HG02763 (cell line): ENCODE measurements at regions not wholly inside any gene's neighbourhood (a gene's known extent, or its start where the extent isn't known, plus 50 kb on each side); places are given as distances from the start of the nearest gene placed in this dataset.

Experiments used
- ATAC-seq: cut with Tn5 transposase; IDR thresholded peaks from one replicate; pipeline ENCODE4 v1.9.1; 2021; ENCODE audit warnings: mild to moderate bottlenecking, moderate library complexity; ENCODE audit not compliant: unreplicated experiment

DNA sequence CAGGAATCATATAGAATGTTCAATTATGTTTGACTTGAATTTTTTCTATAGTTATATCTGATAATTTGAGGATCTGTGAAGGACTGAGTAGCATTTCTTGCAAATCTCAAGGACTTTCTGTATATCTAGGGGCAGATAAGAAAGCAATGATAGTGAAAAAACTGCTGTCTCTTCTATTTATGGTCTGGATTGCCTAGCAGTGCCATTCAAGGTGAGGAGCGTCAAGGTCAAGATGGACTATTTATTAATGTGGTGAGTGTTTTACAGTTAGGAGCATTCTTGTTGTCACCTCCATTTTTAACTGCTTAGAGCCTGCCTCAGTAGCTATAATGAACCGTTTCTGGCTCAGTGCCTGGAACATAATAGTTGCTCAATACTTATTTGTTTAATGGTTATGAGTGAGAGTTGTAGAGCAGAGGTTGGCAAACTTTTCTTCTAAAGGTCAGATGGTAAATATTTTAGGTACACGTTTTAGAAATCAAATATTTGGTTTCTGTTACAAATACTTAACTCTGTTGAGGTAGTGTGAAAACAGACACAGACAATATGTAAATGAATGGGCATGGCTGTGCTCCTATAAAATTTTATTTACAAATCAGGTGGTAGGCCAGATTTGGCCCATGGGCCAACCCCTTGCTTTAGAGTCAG is 523.2 kb upstream of the IGFBP7 start:
- no peak for ATAC-seq

DNA sequence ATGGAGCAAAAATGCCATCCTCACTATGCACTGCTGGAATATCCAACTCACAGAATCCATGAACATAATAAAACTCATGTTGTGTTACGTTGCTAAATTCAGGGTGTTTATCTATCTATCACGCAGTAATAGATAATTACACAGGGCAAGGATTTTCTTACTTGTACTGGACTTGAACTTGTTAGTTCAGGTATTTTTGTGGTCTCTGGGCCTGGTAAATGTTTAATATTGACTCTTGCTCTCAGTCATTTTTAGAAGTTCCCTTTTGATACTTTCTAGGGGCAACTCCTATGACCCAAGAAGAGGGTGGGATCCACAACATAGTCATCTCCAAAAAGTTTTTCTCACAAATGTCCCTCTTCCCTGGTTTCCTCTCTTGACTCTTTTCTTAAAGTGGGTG is 522.4 kb upstream of the IGFBP7 start:
- no peak for ATAC-seq

DNA sequence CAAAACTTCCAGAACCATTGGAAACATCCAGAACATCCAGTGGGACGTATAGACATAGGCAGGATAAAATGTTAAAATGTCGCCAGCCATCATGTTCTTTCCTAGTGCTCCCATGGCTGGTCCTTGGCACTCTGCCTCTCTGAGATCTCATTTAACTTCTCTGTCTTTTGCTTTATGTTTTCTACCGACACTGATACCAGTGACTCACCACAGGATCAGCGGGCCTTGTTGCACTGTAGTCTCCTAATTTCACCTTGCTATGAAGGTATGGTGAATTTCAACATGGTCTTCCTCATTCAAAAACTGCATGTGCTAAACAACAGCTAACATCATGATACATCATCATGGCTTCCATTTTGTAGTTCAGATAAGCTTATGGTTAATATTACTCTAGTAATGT is 521.0 kb upstream of the IGFBP7 start:
- ATAC-seq, result no peak

DNA sequence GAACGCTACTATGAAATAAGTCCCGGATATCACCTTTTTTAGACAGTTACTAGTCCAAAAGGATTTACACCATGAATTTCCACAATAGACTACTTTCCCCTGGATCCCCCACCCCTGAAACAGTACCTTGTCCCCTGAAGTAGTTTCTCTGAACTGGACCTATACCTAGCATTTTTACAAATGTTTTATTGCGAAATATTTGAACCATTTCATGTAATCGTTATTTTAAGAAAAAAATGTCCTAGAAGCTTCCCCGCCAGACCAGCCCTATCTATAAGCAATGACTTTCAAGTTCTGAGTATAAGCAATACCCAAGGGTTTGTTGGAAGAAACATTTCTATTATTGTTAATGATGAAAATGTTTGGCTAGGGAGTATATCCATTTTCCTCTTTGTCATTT is 517.8 kb upstream of the IGFBP7 start:
- ATAC-seq, result no peak

DNA sequence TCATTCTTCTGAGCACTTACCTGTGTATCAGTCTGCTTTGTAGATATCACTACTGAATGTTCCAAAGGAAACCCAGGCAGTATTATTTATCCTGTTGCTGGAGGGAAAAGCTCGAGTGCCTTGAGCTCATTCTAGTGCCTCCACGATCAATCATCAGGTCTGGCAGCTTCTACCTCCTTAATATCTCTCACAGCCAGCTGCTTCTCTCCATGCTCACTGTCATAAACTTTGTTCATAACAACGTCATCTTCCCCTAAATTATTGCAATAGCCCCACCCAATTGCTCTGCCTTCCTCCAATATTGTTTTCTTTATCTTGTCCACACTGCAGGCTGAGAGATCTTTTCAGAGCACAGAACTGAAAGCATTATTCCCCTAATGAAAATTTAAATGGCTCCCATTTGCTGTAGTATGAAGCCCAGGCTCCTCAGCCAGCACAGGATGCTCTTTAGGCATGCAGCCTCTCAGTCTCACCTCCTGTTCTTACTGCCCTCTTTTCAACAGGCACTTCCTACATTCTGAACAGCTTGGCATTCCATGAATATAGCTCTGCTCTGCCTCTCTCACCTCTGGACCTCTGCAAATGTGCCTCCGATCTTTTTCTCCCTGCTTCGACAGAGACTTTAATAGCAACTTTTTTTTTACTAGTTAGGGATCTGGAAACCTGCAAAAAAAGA is 504.2 kb upstream of the IGFBP7 start:
- ATAC-seq, result no peak

DNA sequence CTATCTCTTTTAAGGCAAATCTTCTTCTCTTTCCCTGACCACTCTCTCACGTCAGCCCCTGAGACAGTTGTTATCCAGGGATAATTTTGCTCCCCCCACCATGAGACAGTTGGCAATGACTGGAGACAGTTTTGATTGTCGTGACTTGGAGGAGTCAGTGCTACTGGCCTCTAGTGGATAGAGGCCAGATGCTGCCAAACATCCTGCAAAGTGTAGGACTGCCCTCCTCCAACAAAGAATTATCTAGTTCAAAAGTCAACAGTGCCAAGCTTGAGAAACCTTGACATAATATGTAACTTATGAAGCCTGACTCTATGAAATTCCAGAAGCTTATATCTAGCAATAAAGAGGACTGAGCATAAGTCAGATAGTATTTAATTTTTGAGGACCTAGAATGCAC is 502.1 kb upstream of the IGFBP7 start:
- ATAC-seq, result no peak

DNA sequence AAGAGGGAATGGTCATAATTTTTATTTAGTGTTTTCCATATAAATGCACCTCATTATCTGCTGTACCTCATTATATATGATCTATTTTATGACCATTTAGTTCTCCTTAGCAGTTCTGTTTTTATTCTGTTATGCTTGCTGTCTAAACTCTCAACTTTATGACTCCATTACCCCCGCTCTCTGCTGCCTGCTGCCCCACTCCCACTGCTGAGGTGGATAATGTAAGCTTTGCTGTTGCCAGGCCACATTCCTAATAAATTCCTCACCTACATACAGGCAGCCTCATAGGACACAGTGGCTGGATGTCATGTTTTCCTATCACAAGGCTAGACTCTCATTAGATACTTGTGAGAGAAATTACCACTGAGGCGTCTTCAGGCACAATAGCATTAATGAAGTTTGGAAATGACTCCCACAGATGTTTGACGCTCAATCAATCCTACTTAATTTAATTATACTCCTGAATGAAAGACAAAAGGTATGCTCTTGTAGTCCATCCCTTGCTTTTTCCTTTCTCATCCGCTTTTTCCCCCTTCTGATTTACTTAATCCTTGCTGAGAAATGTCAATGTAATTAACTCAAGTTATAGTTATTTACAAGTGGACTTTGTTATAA is 497.5 kb upstream of the IGFBP7 start:
- ATAC-seq, result no peak

DNA sequence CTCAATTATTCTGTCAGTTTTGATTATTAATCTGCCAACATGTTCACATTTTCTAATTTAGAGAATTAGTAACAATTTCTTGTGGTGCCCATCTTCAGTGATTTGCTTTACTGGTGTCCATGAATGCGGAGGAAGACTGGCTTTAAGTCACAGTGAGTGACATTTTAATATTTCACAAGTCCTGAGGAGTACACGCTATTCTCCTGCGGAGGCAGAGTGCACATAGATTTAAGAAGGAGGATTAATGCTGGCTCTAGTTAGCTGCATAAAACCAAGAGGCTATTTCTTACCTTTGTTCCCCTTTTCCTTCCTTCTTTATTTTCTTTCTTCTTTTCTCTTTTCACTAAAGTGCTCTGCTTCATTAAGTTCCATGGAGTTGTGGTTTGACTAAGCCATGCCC is 495.2 kb upstream of the IGFBP7 start:
- ATAC-seq, result no peak

DNA sequence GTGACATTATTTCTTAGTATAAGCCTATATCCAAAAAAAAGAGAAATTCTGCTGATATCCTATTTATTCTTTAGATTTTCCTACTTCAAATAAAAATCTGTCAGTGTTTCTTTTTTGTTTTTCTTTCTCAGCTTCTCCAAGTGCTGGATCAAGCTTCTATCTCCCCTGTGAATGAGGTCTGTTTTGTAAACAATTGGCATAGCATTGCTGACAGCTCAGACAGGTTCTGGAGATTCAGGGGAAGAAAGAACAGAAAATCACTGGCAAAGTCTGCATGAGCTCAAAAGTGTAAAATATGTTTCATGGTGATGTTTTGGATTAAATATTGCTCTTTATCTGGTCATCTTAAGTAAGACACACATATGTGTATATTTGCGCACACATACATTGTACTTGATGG is 492.0 kb upstream of the IGFBP7 start:
- no peak for ATAC-seq

DNA sequence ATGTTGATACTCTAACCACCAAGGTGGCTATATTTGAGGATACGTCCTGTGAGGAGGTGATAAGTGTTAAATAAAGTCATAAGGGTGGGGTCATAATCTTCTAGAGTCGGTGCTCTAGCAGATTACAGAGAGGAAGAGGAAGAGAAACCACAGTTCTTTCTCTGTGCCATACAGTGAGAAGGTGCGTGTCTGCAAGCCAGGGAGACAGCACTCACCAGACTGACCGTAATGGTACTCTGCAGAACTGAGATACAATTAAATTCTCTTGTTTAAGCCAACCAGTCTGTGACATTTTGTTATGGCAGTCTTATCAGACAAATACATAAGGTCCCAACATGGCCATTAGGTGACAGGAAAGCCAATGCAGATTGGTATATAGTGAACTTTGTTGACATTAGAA is 480.9 kb upstream of the IGFBP7 start:
- no peak for ATAC-seq

DNA sequence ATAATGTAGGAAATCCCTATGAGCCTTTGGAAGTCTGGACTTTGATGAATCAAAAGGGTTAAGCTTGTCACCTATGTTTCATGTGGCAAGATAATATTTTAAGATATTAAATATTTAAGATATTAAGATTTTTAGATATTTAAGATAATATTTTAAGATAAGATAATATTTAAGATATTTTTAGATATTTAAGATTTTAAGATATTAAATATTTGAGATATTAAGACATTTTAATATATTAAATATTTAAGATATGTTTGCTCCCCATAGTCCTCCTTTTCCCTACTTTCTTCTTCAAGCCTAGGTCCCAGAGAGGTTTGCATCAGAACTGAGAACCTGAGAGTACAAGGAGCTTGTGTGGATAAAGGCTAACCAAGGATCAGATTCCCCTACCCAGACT is 478.4 kb upstream of the IGFBP7 start:
- no peak for ATAC-seq

DNA sequence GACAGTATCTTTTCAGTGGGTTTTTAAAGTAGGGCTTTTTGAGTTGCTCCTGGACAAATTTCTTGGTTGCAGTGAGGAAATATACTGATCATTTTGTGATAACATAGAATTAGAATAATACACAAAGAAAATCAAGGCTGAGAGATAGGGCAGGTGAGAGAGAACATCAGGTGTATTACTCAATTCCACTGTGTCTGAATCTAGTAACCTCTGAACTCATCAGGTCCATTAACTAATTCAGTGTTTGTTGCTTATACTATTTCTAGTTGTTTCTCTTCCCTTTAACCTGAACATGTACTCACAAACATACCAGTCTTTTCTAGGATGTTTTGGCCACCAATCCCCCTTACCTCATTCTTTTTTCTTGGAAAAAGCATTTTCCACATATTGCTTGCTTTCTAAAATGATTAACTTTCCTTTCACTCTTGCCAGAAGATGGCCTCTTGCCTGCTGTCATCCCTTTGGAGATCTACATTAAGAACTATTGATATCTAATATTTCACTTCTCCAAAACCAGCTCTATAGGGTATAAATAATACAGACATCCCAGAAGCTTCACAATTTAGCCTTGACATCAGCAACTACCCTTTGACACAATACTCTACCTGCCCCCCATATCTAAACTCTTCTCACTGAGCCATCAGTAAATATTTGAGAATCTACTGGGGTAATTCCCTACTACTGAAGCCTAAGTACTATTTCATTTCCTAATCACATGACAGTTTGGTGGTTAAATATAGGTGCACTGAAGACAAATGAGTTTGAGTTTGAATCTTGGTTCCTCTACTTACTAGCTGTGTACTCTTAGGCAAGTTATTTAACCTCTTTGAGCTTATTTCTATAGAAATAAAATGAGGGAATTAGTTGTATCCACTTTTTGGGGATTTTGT is 470.8 kb upstream of the IGFBP7 start:
- no peak for ATAC-seq

DNA sequence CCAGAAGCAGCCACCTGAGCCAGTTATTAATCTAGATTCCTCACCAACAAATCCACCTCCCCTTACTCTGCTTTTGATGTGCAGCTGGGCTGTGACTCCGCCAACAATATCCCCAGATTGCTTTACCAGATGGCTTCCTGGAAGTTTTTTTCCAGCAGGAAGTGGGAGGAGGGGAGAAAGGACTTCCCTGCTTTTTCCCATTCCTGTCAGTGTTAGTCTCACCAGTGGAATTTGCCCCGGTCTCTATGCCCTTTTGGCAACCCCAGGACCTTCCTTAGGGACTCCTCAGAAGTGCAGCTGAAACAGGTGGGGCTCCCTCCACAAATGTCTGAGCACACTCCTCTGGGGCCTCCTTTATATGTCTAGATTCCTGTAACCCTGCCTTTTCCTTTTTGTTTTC is 465.2 kb upstream of the IGFBP7 start:
- no peak for ATAC-seq

DNA sequence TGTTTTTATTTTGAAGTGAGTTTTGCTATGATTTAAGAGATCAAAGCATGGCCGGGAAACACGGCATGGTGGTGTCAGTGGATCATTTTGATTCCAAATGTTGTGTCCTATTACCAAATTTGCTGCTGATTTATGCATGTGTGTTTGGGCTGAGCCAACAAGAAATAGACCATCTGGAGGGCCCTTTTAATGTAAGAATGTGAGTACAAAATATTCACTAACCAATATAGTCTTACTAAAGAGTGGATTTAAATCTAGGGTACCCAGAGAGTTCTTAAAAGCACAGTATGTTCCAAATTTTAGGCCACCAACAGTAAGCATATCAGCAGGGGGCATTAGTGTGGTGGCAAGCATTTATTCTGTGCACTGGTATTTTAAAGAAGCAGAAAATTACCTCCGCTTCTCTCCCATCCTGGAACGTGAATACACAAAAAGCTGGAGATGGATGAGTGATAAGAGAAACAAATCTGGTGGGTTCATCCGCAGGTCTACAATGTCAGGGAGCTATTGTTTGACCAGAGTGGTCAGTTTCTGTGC is 444.4 kb upstream of the IGFBP7 start:
- ATAC-seq, result no peak

DNA sequence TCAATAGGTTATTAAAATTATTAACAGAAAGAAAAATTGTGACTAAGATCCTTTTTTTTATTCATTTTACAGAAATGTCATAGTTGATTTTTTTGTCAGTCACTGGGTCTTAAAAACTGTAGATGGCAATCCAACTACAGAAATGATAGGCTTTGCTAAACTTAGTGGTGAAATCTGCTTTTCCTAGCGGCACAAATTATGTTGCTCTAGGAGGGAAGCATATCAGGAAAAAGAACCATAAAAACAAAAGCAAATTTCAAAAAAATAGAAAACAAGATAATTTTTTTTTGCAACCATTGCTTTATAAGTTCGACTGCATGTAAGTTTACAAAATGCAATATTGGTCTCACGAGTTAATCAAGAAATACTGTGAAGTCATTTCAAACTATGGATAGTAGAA is 443.5 kb upstream of the IGFBP7 start:
- no peak for ATAC-seq

DNA sequence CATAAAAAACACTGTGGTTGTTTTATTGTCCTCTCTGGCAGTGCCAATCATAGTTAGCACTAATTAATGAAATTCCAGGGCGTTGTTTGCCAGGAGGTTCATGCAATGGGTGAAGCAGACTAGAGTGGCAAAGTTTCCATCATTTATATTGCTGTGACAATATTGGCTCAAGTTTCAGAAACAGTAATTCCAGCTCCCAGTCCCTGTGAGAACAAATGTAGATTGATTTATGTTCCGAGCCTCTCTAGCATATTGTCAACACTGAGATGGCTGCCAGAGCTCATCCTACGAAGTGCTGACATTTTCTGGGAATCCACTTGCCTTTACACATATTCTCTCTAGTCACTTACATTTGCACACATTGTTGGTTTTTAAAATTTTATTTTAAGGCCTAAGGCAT is 440.0 kb upstream of the IGFBP7 start:
- no peak for ATAC-seq

DNA sequence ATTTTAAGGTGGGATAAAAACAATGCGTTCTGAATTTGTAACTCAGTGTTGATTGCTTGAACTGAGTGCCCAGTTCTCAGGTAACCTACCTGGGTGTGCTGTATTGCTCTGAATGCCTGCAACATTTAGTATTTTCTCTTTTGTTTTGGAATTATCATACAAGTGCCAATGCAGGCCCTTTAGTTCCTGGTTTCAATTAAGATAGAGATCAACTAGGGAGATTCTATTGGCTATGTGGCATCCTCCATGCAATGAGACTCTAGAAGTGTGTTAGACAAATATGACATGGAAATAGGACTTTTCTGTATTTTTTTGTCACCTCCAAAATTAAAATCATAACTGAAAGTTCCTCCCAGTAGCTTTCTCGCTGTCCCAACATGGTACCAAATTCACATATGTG is 438.7 kb upstream of the IGFBP7 start:
- ATAC-seq, result no peak

DNA sequence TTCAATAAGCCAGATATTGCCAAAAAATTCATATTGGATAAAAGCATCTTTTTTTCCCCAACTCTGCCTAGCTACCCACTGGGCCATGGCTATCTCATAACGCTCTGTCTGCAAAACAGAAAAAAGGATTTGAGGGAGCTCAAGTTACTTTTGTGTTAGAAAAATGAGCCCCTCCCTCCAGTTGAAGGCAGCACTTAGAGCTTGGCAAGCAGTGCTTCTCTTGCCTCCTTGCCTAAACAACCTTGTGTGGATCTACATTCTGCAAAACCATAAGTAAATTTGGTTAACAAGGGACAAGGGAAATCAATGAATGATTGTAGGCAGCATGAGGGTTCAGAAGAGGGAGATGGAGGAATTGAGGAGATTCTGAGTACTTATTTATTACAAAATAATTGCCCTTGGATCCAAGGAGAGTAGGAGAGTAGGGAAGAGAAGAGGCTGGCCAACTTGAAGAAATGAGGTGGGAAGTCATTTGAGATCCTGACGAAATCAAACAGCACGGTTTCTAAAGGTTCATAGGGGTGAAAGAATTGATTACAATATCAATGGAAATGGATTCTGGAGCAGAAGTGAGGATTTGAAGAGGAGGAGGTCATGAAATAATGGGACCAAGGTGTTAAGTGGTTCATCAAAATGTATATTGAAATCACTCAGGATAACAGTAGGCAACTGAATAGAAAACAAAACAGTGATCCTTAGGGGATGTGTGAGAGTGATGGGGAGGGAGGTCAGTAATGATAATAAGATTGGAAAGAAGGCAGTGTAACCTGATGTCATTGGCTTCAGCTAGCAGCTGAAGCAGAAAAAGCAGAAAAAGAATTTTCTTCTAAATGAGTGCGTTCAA is 434.8 kb upstream of the IGFBP7 start:
- no peak for ATAC-seq

DNA sequence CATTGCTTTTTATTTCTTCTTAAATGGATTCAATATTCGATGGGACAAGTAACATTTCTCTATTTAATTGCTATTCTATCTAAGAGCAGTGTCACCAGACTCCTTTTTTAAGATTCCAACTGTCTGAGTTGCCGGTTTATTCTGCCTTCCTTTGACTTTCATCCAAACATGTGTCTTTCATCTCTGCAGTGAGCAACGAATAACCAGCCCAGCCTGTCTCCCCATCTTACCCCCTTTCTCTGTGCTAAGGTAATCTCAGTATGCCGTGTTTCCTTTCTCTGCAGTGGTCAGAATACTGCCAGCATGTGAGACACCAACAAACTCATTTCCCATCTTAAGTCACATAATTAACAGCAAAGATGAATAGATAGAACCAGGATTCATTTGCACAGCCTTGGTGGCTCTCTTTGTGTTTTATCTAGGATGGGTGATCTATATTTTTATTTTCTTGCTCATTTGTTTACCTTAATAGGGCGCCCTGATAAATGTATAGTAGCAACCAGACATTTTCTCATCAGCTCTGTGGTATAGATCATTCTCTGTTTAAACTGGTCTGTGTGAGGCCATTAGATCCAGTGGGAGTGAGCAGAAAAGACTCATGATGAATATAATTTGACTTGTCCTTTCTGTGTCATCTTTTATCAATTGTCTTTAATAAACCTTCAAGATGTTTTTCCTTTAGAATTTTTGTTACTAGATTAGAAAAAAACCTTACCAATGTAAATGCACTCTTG is 394.8 kb upstream of the IGFBP7 start:
- no peak for ATAC-seq

DNA sequence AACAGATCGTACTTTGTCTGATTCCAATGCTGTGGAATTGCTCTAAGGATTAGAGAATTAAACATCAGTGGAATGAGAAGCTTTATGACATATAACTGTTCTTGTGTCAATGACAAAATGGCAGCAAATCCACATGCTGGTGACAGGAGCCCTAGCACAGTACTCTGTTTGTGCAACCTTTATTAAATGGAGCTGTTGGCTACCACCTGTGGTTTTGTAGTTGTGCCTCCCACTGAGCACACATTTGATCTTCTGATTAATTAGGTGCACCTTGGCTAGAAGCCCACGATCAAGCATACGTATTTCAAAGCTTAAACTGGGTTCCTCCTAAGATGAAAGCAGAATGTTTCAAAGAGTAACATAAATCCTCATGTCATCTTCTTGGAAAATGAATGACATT is 394.0 kb upstream of the IGFBP7 start:
- ATAC-seq, result no peak
